Stimulated activated CD4-positive, alpha-beta T cell treated with anti-CD3 and anti-CD28 coated beads, Interleukin-12 subunit alpha, Interleukin-12 subunit beta, amount 100 ng/mL, for 48 hours (primary cell): ENCODE measurements at regions not wholly inside any gene's neighbourhood (a gene's known extent, or its start where the extent isn't known, plus 50 kb on each side); places are given as distances from the start of the nearest gene placed in this dataset.
"Not testable (repeated sequence)": the region's sequence is repeated elsewhere in the genome, so short reads cannot be mapped to it uniquely, and the experiment has no call there.

Experiments
- DNase-seq, 3 donors: peaks; one replicate each; pipeline ENCODE4 v3.0.0-alpha.2; 2020; ENCODE audit warnings: low read depth in 2 of 3, low spot score in 1 of 3

DNA sequence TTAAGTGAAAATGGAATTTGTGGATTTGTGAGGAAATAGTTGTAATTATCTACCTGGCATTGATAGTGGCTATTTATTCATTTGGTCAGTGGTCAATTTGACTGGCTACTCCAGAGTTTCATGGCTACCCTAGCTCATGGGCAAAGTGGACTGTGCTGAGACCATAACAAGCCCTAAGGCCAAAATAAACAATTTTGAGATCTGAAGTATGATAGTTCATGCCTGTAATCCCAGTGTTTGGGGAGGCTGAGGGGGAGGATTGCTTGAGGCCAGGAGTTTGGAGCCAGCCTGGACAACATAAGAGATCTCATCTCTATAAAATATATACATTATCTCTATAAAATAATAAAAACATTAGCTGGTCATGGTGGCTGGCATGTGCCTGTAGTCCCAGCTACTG, 311.7 kb downstream of the HIVEP2 start:
- no peak for DNase-seq

DNA sequence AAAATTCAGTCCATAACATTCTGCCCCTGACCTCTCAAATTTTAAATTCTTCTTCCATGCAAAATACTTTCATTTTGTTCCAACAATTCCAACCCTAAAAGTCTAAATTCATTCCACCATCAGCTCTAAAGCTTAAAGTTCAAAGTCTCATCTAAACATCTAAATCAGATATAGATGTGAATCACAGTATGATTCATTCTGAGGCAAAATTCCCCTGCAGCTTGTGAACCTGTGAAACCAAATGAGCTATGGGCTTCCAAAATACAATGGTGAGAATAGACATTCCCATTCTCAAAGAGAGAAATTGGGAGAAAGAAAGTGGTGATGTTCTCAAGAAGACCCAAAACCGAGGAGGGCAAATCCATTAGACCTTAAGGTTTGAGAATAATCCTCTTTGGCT, 309.8 kb downstream of the HIVEP2 start:
- no peak for DNase-seq

- no peak for DNase-seq
Measured at GRCh38 chr6:142637624-142638351, 307.2 kb downstream of the HIVEP2 start.

DNA sequence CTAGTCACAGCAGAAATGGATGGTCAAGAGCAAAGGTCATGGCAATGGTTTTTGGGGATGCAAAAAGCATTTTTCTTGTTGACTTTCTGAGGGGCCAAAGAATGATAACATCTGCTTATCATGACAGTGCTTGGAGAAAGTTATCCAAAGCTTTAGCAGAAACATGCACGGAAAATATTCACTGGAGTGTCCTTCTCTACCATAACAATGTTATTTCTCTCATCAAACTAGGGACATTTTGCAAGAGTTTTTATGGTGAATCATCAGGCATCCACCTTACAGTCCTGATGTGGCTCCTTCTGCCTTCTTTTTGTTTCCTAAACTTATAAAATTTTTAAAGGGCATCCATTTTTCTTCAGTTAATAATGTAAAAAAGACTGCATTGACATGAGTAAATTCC, 302.3 kb downstream of the HIVEP2 start:
- DNase-seq, result no peak

- no peak for DNase-seq
Measured at GRCh38 chr6:142644866-142645265, 300.1 kb downstream of the HIVEP2 start.

GRCh38 chr6:142645663-142646062, 299.3 kb downstream of the HIVEP2 start:
- DNase-seq, result no peak

- DNase-seq, result no peak
Measured at GRCh38 chr6:142647449-142648035, 297.4 kb downstream of the HIVEP2 start.

- DNase-seq, result no peak
Measured at GRCh38 chr6:142648036-142648451, 296.9 kb downstream of the HIVEP2 start.

DNA sequence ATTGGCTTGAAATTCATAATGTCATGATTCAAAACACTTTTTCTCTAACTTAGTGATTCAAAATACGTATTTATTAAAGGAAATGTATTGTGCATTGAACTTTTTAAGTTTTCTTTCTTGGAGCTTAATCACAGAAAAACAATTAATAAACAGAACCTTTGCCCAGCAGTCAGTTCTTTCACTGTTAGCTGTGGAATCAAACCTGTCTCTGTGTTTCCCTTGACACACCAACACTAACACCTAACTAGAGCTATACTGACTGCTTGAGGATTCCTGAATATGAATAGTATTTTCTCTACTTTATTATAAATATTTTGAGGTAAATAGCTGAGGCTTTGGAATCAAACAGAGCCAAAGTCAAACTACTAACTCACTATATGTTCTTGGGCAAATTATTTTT, 296.4 kb downstream of the HIVEP2 start:
- DNase-seq, result no peak

- DNase-seq, result not testable (repeated sequence)
Measured at GRCh38 chr6:142649438-142650234, 295.3 kb downstream of the HIVEP2 start.

GRCh38 chr6:142651384-142651783, 293.6 kb downstream of the HIVEP2 start:
- no peak for DNase-seq

DNA sequence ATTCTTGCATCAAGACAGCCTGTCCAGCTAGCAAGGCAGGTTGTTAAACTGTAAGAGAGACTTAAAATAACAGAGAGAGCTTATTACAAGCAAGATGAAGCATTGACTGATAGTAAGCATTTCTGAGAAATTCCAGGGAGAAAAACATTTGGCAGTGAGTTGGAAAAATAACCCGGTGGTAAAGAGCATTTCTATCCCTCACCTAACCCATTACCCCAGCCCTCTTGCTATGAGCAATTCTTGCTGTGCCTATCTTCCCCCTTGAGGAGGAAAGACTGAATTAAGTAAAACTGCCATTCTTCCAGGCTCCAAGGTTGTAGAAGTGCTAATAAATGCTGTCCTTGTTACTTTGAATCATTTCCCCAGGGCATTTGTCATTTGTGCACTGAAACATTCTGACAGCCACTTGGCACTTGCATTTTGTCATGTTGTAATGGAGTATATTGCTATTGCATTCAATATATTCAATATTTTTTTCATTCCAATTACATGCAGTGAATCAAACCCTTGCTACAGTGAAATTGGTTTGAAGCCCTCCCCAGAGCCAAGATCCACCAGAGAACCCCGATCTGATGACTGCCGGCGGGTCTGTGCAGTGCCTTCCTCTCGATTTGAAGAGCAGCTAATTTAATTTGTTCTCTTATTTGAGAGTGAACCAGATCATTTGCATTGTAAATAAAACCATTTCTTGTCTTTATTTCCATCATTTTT, 291.1 kb downstream of the HIVEP2 start:
- no peak for DNase-seq

DNA sequence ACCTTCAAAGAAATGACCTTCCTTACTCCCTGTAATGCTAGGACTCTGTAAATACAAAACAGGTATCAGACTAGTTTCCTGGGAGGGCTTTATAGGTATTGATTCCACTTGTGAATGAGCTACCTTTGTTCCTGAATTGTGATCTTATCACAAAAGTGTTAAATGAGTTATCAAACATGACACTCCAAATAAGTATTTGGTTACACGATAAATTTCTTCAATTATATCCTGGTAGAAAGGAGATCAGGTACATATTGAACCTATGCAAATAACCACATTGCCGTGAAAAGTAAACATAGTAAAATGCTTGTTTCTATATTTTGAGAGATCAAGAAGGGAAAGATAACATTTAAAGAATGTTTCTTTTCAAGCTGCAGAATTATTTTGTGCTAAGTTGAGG, 285.3 kb downstream of the HIVEP2 start:
- DNase-seq, result no peak

DNA sequence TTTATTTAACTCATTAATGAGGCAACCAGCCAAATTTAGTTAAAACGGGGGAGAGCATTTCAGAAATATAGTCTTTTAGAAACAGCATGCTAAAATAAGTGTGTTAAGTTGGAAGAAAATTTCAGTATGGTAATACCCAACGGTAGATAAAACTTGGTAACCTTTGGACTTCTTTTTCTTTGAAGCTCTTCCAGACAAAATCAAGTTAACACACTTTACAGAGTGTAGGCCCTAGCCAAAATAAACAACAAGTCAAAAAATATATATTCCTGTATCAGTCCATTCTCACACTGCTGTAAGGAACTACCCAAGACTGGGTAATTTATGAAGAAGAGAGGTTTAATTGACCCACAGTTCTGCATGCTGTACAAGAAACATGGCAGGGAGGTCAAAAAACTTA, 279.6 kb downstream of the HIVEP2 start:
- DNase-seq, result no peak

GRCh38 chr6:142666599-142667185, 278.3 kb downstream of the HIVEP2 start:
- no peak for DNase-seq

DNA sequence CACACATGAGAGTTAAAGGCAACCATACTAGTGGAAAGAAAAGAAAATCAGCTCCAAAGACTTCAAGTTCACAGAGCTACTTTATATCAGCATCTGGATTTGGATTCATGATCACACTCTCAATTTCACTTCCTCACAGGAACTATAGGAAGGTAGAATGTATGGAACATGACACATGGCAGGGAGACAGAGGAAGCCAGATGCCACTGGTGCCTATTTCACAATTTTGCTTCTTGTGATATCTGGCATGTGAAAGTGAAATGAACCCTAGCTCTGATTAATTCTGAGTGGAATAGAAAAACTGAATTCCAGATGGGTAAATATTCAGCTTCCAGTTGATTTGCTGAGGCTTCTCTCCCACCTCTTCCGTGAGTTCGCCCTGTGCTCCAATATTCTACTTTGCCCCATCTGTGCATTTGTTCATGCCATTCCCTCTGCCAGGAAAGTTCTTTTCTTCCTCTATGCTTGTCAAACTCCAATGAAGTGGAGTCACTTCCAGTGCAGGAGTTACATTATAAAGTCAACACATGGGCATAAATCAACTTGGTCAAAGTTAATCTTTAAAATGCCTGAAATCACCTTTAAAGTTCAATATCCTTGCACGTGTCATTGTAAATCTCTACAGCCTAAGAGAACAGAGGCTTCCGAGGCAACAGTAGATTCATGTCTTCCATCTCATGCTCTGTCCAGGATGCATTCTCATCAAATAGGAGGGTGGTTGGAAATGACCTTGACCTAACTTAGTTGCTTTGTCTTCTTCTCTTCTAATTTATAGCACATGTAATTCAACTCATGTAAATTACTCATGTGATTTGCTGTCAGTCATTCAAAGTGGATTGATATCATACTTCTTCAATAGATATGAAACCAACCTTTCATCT, 275.3 kb downstream of the HIVEP2 start:
- DNase-seq, result no peak

- no peak for DNase-seq
Measured at GRCh38 chr6:142671791-142672190, 273.2 kb downstream of the HIVEP2 start.

DNA sequence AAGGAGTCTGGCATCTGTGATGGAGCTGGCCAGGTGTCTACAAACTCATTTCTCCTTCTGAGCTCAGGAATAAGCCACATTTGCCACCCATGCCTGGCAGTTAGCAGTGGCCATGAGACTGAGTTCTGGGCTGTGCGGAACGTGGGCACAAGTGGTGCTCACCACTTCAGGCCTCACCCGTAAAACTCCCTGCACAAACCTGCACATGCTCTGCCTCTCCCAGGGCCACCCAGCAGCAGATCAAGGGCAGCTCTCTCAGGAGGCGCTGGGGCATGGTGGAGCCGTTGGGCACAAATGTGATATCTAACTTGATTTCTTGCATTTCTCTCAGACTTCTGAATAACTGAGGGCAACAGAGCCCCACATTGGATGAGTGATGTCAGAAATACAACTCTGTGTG, 269.5 kb downstream of the HIVEP2 start:
- no peak for DNase-seq

- no peak for DNase-seq
Measured at GRCh38 chr6:142676027-142676443, 268.9 kb downstream of the HIVEP2 start.

DNA sequence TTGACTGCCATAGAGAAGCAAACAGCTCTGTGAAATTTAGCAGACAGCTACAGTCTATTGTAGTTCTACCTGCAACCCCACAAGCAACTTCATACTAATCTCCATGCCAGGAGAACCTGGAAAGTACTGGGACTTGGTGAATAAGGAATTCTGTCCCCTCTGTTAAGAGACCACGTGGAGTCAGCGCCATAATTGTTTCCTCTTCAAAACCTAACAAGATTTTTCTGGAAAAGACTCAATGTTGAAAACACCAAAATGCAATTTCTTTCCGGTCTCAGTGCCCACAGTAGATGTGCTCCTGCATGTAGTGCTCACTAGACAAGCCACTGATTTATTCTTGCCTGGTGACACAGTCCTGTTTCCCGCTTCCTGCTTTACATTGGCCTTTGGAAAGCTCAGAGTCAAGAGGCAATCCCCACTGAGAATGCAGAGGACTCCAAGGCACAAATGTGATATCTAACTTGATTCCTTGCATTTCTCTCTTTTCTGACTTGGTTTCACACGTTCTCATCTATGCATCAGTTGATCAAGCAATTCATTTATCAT, 268.3 kb downstream of the HIVEP2 start:
- DNase-seq, result no peak
